ENCODE measurements at regions not wholly inside any gene's neighbourhood (a gene's known extent, or its start where the extent isn't known, plus 50 kb on each side); places are given as distances from the start of the nearest gene placed in this dataset.

DNA sequence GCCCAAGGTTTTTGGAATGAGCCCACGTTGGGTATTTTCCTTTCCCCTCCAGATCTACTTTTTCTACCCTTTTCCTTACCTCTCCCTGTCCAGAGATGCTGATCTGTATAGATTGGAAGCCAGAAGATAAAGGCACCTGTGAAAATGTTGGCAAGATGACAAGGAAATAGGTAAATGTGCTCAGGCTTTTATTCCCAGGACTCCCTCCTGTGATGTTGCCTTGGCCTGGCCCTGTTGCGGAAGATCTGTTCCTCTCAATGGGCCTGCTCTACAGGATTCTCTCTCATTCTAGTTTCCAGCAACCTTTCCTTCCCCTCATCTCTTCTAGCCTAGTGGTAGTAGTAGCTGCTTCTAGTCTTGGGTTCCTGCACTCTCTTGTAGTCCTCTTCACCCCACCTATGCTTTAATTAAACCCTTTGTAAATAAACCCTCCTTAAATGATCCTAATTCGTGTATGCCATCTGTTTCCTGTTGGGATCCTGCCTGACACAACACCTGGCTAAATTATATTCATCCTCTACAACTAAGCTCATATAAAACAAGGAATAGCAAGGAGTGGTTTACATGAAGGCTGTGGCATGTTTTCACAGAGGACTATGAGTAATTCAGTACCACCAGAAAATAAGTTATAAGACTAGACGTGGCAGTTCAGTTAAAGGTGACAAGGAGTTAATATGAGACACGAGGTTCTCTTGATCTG is 95.7 kb upstream of the MAOA start:
- H3K27me3 ChIP-seq (replicated peaks), result no peaks in the 10 kb centered on the region
- no peak overlapping the region for H3K27ac ChIP-seq
- DNase-seq, result no peak
- no peaks in the 10 kb centered on the region for H3K36me3 ChIP-seq (replicated peaks)
- in situ Hi-C loops (cut with HindIII; ENCODE audit: low pct_ligation_motif_present, low sequenced_read_pairs), result no loop called here
- H3K4me3 ChIP-seq (ENCODE audit: low read depth, low read length), result no peak overlapping the region
- TF ChIP-seq, protein P1, sequence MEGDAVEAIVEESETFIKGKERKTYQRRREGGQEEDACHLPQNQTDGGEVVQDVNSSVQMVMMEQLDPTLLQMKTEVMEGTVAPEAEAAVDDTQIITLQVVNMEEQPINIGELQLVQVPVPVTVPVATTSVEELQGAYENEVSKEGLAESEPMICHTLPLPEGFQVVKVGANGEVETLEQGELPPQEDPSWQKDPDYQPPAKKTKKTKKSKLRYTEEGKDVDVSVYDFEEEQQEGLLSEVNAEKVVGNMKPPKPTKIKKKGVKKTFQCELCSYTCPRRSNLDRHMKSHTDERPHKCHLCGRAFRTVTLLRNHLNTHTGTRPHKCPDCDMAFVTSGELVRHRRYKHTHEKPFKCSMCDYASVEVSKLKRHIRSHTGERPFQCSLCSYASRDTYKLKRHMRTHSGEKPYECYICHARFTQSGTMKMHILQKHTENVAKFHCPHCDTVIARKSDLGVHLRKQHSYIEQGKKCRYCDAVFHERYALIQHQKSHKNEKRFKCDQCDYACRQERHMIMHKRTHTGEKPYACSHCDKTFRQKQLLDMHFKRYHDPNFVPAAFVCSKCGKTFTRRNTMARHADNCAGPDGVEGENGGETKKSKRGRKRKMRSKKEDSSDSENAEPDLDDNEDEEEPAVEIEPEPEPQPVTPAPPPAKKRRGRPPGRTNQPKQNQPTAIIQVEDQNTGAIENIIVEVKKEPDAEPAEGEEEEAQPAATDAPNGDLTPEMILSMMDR (IDR thresholded peaks at IDR 0.05; ENCODE audit: low read depth, low read length, missing control alignments), result no peak

DNA sequence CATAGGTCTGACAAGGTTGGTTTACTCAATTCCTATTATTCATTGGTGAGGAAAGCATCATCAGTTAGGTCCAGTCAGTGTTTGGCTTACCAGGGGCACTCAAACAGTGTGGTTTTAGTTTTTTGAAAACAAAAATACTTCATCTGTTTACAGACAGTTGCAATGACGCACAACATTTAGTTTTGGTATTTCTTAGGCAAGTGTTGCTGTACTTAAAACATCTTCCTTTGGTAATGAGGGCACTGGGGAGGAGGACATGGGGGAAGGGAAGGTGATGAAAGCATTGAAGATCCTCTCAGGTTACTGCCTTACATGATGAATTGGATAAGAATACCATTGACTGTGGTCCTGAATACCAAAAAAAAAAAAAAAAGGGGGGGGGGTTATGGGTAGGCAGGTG is 93.7 kb upstream of the MAOA start:
- no peaks in the 10 kb centered on the region for H3K36me3 ChIP-seq (replicated peaks)
- in situ Hi-C loops (cut with HindIII; ENCODE audit: low pct_ligation_motif_present, low sequenced_read_pairs), result no loop called here
- no peak overlapping the region for H3K4me3 ChIP-seq (ENCODE audit: low read depth, low read length)
- TF ChIP-seq, protein P1 (IDR thresholded peaks at IDR 0.05; ENCODE audit: low read depth, low read length, missing control alignments), result no peak
- no peaks in the 10 kb centered on the region for H3K27me3 ChIP-seq (replicated peaks)
- no peak overlapping the region for H3K27ac ChIP-seq
- no peak for DNase-seq

DNA sequence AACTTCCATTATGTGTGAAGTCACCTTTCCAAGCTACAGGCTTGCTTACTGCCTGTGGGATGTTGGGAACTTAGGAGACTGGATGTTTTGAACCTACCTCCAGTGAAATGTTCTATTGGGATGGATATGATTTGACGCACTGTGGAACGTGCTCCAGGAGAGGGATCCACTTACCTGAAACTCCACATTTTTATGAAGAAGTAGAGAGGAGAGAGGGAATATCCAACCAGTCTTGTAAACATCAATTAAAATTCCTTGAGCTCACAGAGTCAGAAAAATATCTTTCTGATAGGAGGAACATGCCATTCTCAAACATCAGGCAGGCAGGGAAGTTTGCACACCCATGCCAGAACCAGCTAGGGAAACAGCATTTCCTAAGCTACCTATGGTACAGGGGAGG is 91.1 kb upstream of the MAOA start:
- DNase-seq, result no peak
- in situ Hi-C loops (cut with HindIII; ENCODE audit: low pct_ligation_motif_present, low sequenced_read_pairs), result no loop called here
- H3K4me3 ChIP-seq (ENCODE audit: low read depth, low read length), result no peak overlapping the region
- H3K27me3 ChIP-seq (replicated peaks), result no peaks in the 10 kb centered on the region
- no peaks in the 10 kb centered on the region for H3K36me3 ChIP-seq (replicated peaks)
- no peak overlapping the region for H3K27ac ChIP-seq
- TF ChIP-seq, protein P1 (IDR thresholded peaks at IDR 0.05; ENCODE audit: low read depth, low read length, missing control alignments), result no peak

DNA sequence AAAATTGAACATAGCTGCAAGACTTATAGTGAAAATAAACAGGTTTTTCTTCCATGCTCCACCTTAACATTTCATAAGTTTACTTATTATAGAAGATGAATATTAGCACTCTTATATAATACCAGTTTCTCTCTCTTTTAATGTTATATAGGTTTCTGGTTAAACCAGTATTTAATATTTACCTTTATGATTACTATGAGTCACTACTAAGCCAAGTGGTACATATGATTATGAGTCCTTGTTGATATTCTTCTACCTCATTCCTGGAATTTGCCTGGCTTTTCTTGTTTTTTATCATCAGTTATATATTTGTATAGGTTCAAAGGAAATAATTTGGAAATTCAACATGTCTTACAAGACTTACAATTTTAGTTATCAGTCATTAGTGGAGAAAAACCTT is 89.9 kb upstream of the MAOA start:
- Histone ChIP-seq H3K27ac (no peak overlapping the region), H3K27me3 (replicated peaks) (no peaks in the 10 kb centered on the region), H3K4me3 (ENCODE audit: low read depth, low read length) (no peak overlapping the region), H3K36me3 (replicated peaks) (no peaks in the 10 kb centered on the region)
- TF ChIP-seq, protein P1 (IDR thresholded peaks at IDR 0.05; ENCODE audit: low read depth, low read length, missing control alignments), result no peak
- in situ Hi-C loops (cut with HindIII; ENCODE audit: low pct_ligation_motif_present, low sequenced_read_pairs), result no loop called here
- no peak for DNase-seq

DNA sequence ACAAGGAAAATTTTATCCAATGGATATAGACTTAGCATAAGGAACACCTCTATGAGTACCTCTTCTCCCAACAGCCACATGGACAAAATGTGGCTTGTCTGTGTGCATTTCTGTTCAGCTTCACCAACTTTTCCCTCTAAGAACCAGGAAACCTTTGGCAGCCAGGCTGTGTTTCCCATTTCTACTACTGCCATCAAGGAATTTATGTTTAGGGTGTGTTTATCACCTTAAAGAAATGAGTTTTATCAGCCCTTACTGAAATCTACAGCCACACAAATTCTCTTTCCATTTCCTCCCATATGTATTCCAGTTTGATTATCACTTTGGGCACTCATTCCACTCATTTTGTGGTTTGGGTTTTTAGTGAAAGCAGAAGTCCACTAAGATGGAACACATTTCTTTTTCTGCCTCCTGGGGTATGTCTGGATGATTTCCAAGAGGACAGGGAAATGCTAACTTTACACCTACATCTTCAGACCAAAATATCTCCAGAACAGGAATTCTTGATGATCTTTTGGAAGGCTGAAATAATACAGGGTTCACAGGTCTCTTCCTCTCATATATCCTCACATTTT is 82.6 kb upstream of the MAOA start:
- TF ChIP-seq, protein P1 (IDR thresholded peaks at IDR 0.05; ENCODE audit: low read depth, low read length, missing control alignments), result no peak
- no peaks in the 10 kb centered on the region for H3K36me3 ChIP-seq (replicated peaks)
- H3K4me3 ChIP-seq (ENCODE audit: low read depth, low read length), result no peak overlapping the region
- in situ Hi-C loops (cut with HindIII; ENCODE audit: low pct_ligation_motif_present, low sequenced_read_pairs), result no loop called here
- no peak overlapping the region for H3K27ac ChIP-seq
- DNase-seq, result no peak
- H3K27me3 ChIP-seq (replicated peaks), result no peaks in the 10 kb centered on the region

DNA sequence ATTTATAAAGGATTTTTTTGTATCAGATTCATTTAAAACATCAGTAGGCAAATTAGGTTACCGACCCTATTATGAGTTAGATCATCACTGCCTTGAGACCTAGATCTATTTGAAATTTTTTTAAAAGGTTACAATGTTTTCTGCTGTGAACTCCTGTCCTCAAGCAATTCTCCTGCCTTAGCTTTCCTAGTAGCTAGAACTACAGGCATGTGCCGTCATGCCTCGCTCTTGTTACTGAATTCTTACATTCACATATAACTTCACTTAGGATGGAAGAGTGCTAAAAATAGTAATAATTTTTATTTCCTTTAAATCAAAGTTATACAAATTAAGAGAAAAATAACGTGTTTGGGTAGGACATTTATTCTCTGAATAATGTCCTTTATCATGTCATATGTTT is 75.5 kb upstream of the MAOA start:
- TF ChIP-seq, protein P1 (IDR thresholded peaks at IDR 0.05; ENCODE audit: low read depth, low read length, missing control alignments), result no peak
- Histone ChIP-seq H3K27ac (no peak overlapping the region), H3K4me3 (ENCODE audit: low read depth, low read length) (no peak overlapping the region), H3K27me3 (replicated peaks) (no peaks in the 10 kb centered on the region), H3K36me3 (replicated peaks) (no peaks in the 10 kb centered on the region)
- in situ Hi-C loops (cut with HindIII; ENCODE audit: low pct_ligation_motif_present, low sequenced_read_pairs), result no loop called here
- DNase-seq, result no peak
